HUDEP-2 (cell line): ENCODE measurements at regions not wholly inside any gene's neighbourhood (a gene's known extent, or its start where the extent isn't known, plus 50 kb on each side); places are given as distances from the start of the nearest gene placed in this dataset.

Source experiments
- DNase-seq, 76 experiments: peaks; one replicate each; lab custom pipeline; 2025; ENCODE audit not compliant: unreplicated experiment in 76 of 76; lab: John Stamatoyannopoulos, UW

DNA sequence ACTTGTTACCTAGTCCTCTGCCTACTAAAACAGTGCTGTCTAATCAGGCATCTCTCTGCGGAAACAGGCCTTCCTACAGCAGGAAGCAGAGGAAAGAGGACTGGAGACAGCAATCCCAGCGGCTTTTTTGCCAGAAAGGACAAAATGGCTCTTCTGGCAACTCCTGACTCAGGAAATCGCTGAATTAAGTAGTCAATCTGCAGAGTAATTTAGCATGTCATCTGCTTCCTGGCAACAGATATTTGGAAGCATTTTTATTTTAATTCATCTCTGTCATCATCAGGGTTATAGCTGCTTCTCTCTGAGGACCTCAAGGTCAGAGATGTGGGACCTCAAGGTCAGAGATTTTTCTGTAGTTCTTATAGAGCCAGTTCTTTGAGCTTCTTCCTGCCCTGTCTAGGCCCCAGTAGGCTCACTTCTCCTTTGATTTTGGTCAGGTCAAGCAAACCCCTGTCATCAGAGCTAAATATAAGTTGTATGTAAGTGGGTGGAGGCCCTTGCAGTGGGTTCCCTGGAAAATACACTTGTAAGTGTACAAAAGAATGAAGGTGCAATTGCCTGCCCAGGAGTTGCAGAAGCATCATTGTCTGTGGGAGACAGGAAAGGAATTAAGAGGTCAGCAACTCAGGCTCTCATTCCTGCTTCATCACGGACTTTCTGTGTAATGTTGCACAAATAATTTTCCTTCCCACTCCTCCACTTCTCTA, 229.4 kb downstream of the ALDH8A1 start:
- no peak for DNase-seq

DNA sequence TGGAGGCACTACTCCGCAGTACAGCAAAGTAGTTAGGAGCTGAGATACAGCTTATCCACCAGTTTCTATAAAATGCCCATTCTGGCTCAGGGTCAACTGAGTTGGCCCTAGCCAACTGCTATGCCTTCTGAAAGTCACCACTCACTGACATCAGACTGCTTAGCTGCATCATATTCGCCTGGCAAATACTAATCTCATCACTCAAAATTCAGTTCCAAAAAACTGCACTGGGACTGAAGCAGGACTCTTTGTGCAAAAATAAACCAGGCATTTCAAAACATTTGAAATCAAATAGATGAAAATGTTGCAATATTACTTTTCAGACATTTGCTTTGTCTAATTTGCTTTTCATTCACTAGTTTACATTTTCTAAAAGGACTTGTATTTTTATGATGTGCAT, 230.0 kb downstream of the ALDH8A1 start:
- no peak for DNase-seq

DNA sequence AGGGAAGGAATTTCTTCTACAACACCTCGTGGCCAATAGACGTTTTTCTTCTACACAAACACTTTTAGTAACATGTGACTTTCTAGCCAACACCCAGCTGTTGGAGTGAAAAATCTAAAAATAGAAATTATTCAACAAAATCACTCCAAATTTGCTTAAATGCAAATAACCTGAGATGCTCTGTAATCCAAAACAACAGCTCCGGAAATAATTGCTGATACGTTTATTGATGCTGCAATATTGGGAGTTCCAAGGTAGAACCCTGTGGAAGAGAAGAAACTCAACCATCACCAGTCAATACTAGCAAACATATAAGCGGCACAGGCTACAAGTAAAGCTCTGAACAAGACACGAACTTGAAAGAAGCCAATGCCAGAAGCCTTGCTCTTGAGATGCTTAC, 230.6 kb downstream of the ALDH8A1 start:
- DNase-seq, result no peak

- no peak for DNase-seq
Measured at GRCh38 chr6:134714679-134715078, 235.2 kb downstream of the ALDH8A1 start.

DNA sequence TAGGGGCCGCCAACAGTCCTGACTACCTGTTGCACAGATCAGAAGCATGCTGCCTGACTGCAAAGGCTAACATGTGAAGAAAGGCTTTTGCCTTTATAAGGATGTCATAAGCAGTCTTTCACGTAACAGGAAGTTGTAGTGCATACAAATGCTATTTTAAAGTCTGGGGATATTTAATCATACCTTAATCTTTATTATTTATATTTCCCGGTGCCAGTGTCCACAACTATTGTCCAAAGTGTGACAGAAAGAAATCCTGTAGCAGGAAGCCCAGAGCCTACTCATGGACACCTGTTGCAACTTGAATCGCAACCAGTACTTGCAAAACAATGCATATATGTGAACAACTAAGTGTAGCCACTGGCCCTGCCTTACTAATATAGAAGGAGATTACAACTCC, 235.8 kb downstream of the ALDH8A1 start:
- DNase-seq, result no peak

DNA sequence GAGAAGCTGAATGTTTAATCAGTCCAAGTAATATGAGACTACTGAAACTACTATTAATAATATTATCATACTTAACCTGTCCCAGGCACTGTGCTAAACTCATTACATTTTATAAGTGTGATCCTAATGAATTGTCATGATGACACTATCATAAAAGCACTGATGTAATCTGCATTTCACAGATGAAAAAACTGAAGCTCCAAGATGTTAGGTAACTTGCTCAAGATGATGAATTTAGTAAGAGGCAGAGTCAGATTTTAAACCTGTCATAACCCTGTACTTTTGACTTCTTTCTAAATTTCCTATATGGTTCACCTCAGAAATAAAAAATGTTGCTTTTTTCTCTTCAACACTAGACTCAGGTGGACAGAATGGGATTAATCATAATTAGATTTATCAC, 237.6 kb downstream of the ALDH8A1 start:
- DNase-seq, result no peak

DNA sequence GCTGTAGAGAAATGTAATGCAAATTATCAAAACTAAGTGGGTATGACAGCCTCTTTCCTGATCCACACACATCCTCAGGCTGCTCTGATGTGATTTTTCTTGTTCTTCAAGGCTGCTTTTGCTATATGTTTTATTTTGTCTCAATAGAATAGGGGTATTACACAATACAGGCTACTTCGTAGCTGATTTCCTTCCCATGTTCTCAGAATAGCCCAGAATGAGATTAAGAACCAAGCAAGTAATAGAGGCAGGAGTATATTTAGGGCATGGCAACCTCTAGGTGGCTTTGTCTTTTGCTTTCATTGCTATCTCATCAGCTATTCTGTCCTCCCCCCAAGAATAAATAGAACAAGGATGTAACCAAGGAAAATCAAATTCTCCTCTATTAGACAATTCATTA, 241.8 kb downstream of the ALDH8A1 start:
- no peak for DNase-seq

GRCh38 chr6:134707342-134708031, 242.4 kb downstream of the ALDH8A1 start:
- no peak for DNase-seq

DNA sequence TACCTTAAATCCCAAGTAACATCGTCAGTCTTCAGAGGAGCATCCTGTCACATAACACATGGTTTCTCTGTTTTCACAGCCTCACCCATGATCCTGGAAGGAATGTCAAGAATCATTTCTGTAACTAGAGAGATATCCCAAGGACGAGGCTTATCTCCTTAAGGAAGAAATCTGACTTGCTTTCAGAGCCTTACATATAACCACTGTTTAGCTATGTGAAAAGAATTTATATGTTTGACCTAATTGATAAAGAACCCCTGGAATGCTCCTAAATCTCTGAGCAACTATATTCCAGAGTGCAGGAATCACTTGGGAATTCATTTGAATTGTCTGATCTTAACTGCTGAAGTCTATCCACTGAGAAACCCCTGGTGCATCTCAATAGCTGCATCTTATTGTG, 243.1 kb downstream of the ALDH8A1 start:
- DNase-seq, result no peak

- no peak for DNase-seq
Measured at GRCh38 chr6:134706153-134706552, 243.7 kb downstream of the ALDH8A1 start.

DNA sequence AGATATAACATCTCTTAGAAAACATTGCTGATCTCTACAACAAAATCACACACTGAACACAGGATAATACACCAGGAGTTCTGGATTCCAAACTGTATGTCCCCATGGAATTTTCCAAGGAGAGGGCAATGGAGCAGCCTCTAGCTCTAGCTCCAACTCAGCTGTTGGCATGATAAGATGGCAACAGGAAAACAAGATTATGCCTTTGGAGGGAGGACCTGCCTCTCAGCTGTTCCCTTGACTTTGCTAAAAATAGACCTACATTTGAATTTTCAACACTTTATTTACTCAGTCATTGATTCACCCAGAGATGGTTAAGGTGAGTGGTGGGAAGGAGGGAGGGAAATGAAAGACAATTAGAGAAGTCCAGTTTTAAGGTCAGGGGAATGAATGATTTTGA, 246.7 kb downstream of the ALDH8A1 start:
- no peak for DNase-seq

- no peak for DNase-seq
Measured at GRCh38 chr6:134702279-134702678, 247.6 kb downstream of the ALDH8A1 start.

- DNase-seq, result no peak
Measured at GRCh38 chr6:134701301-134701700, 248.6 kb downstream of the ALDH8A1 start.

- no peak for DNase-seq
Measured at GRCh38 chr6:134698228-134698627, 251.7 kb downstream of the ALDH8A1 start.

DNA sequence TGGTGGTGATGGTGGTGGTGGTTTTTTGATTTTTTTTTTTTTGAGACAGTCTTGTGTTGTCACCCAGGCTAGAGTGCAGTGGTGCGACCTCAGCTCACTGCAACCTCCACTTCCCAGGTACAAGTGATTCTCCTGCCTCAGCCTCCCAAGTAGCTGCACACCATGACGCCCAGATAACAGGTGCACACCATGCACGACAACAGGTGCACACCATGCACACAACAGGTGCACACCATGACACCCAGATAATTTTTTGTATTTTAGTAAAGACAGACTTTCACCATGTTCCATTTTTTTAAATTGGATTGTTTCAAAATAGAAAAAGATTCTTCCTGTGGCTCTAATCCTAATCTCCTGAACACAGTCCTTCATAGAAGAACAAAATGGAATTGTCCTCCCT, 257.9 kb downstream of the ALDH8A1 start:
- no peak for DNase-seq

DNA sequence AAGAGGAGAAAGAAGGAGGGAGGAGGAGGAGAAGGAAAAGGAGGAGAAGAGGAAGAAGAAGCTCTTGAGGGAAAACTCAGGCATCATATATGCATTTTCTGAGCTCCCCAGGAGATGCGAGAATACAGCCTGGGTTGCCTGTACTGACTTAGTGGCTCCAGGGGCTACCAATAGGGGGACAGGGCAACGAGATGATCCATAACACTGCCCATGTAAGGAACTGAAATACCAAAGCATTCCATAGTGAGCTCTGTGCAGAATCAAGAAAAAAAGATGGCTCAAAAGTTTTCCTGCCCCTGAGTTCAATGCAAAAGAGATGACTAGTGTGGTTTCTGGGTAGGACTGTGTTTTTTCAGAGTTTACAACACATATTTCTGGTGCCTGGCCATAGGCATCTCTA, 258.7 kb downstream of the ALDH8A1 start:
- DNase-seq, result no peak

DNA sequence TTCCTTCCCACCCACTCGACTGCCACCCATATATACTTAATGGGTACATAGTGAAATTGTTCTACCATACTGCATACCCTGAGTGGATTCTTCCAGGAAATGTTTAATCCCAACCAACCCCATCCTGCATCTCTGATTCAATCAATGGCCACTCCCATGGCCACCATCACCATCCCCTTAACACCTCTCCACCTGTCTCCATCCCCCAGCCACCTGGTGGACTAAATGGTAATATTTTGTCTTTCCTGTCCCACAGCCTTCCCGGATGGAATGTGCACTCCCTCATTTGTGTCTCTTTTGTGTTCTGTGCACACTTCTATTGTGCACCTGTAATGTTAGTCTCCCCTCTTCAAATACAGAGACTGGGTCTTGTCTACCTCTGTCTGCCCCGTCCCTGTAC, 259.9 kb downstream of the ALDH8A1 start:
- DNase-seq, result no peak

DNA sequence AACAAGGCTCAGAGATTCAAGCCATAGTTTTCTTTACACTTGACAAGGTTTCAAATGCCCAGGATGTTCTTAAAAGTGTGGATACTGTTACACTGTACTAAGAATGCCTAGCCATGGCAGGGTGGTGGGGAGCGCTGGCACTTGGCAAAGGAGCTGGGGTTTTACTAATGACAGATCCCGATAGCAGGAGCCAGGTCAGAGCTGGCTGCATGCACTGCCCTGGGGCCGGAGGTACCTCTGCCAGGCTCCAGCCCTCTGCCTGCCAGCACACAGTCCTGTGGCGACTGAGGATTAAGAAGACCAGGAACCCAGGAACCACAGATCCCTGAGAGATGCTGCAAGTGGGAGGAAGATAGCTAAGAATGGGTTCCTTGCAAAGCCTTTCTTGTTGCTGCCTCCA, 260.3 kb downstream of the ALDH8A1 start:
- DNase-seq, result no peak

- DNase-seq, result no peak
Measured at GRCh38 chr6:134689177-134689576, 260.7 kb downstream of the ALDH8A1 start.

DNA sequence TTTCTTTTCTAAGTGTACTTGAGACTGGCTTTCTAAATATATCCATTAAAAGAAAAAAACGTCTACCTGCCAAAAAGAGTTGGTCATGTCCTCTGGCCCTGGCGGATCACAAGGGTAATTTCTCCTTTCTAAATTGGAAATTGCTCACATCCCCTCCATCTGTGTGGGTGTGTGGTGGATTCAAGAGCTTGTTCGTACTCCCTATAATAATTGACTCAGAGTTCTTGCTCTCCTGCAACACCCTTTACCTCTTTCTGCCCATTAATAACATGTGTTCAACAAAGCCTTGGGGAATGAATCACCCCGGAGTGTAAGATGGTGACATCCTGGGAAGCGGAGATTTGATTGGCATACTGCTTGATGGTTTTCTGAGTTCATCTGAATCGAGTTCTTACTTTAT, 263.8 kb downstream of the ALDH8A1 start:
- no peak for DNase-seq

DNA sequence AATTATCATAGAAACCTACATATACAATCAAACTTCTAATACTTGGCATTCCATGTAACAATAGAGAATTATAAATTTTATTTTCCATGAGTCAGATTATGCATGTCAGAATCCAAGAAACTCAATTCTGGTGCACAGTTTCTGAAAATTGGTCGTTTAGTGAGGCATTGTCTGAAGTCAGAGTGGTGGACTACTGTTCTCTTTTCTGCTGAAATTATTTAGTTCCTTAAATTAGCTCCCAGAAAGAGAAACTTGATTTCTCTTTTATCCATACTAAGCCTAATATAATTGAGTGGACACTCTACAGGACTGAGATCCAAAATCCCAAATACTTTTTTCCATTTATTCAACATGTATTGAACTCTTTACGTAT, 265.5 kb downstream of the ALDH8A1 start:
- DNase-seq, result no peak

DNA sequence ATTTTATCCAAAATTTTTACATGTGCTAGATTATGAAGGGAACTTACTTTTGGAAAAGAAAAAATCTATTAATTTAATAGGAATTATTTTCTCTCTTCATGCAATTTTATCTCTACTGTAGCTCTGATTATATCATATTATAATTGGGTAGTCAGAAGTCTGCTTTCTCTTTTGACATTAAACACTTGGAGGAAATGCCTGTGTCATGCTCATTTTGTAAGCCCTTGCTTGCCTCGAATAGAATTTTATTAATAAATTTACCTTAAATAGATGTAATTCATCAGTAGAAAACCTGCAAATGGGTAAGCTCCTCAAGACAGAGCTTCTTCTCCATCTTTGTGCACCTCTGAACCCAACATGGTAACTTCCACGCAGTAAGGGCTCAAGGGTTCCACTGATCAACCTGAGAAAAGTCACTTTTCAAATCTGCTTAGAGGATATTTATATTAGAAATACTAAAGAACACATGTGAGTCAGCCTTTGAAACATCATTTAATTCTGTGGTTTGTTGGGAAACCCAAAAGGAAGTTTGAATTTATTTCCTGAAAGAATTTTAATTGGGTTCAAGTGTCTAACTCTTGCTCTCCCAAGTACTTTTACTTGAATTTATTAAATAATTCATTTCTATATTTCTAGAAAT, 266.0 kb downstream of the ALDH8A1 start:
- no peak for DNase-seq
